ENCODE measurements at regions not wholly inside any gene's neighbourhood (a gene's known extent, or its start where the extent isn't known, plus 50 kb on each side); places are given as distances from the start of the nearest gene placed in this dataset.

DNA sequence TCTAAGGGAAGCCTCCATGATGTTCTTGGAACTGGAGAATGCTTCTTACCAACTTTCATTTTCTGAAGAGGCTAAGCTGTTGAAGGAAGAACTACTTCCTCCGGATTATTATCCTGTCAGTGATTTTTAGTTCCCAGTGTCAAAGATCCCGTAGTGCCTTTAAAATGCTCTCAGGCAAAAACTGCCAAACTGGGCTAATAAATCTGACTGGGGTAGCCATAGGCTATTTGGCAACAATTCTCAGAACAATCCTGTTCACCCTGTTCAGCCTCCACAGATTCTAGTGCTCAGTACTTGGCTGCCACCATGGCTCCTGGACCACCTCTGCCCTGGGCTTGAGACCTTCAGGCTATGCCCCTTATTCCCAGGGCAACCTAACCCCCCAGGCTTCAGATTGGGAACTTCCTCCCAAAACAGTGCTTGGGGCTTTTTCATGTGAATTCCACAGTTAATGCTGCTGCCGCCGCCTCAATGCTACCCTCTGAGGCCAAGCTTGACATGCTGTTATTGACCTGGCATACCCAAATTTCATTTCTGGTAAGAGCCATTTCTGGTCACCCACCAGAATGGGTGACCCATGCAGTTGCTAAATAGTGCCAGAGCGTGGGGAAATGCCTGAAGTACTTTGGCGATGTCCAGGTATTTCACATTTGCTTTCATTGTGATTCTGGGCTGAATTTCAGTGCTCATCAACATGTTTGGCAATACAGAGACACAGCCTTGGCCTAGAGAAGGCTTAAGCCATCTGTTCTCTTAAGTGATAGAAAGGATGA lies 110.0 kb upstream of the ARHGAP5 start:
- DNase-seq = no peak

DNA sequence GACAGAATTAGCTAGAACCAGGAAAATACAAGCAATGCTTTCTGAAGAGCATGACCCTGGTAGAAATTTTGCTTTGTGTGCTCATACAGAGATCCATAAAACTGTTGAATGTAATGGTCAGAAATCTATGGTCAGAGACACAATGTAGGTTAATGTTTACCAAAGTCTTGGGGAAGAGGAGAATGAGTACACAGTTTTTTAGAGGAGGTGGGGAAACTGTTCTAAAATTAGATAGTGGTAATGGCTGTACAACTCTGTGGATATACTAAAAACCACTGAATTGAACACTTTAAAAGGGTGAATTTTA lies 109.5 kb upstream of the ARHGAP5 start:
- no peak for DNase-seq

DNA sequence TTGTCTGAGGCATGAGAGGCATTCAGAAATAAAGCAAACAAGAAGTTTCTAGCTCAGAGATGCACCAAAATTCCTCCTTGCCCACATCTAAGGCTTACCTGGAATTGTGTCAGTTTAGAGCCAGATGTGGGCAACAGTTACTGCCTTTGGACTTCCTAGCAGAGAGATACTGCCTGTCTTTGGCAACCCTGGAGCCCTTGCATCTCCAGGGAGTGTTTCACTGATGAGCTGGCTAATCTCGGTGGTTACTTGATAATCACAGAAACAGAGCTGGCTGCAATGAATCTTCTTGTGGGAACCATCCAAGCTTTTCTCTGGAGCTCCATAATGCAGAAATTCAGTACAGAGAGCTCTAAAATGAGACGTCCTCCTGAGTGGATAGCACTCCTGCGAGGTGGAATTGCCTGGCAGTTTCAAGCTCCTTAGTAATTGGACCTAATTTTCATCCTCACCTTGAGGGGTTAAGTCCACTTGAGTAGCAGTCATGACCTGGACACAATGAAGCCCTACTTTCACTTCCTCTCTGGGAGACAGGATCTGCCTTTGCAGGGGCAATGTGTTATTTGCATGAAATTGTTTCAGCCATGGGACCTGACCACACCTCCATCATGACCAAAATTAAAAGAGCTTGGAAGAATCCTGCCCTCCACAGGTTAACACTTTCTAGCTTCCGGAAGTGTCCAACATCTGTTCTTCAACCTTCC lies 108.8 kb upstream of the ARHGAP5 start:
- no peak for DNase-seq

DNA sequence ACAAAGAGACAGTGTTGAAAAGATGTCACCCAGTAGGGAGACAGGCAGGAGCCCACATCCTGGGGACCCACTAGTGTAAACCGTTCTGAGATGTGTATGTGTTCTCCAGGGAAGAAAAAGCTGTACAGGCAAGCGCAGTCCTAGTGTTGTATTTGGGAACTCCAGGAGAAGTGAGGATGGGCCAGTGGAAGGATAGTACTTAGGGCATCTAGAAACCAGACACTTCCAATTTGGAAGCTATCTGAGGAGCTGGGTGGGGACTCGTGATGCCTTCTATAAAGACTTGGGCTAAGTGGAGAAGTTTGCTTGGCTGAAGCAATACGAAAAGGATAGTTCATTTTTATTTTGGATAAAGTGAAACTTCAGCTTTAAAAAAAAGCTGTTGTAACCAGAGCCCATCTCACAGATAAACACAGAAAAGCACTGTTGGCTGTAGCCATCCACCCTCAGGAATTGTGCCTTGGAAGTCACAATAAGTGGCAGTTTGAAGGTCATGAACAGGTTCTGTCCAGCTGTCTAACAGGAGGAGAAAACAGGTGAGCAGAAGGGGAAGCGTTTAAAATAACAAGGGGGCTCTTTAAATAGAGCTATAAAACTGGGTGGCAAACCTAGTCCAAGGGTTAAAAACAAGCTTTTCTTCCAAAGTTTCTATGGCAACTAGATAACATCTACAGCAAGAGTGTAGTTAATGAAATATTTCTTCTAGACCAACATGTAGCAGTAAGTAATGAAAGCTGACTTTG lies 108.0 kb upstream of the ARHGAP5 start:
- no peak for DNase-seq

DNA sequence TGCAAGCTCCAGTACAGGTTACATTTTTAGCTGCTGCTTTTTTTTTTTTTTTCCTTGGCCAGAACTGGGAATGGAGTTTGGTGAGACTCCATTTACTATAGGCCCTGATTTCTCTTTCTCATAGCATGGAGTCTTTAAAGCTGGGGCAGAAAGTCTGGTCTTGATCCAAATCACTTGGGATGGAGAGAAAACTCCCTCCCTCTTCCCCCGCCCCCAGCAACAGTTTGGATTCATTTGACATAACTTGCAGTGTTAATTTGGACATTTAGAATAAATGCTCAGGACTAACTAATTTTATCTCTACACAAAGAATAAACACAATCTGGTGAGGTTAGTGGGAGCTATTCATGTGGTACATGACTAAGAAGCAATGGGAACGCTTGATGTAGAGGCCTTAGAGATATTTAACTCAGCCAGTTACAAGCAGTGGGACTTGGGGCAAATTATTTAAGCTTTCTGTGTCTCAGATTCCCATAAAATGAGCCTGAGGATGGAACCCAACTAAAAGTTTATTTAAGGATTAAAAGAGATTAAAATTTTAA lies 107.3 kb upstream of the ARHGAP5 start:
- no peak for DNase-seq

DNA sequence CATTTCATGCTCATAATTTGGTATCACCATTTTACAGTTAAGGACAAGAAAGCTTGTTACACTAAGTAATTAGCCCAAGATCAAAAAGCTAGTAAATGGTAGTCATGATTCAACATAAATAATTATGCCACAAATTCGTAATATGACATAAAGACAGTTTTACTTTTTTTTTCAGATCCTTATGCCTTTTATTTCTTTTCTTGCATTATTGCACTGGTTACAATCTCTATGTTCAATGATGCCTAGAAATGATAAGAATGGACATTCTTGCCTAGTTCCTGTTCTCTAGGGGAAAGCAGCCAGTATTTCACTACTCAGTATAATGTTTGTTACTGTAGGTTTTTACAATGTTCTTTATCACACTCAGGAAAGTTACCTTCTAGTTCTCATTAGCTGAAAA lies 106.4 kb upstream of the ARHGAP5 start:
- DNase-seq = no peak

DNA sequence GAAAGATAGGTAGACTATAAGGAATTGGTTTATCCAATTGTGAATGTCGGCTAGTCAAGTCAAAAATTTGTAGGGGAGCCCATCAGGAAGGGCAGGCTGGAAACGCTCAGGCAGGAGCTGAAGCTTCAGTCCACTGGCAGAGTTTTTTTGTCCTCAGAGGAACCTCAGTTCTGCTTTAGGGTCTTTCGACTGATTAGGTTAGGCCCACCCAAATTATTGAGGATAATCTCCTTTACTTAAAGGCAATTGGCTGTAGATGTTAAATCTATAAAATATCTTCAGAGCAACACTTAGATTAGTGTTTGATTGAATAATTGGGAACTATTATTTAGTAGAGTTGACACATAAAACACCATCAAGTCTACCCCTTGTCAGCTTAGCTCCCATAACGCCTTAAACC lies 105.5 kb upstream of the ARHGAP5 start:
- DNase-seq = no peak

DNA sequence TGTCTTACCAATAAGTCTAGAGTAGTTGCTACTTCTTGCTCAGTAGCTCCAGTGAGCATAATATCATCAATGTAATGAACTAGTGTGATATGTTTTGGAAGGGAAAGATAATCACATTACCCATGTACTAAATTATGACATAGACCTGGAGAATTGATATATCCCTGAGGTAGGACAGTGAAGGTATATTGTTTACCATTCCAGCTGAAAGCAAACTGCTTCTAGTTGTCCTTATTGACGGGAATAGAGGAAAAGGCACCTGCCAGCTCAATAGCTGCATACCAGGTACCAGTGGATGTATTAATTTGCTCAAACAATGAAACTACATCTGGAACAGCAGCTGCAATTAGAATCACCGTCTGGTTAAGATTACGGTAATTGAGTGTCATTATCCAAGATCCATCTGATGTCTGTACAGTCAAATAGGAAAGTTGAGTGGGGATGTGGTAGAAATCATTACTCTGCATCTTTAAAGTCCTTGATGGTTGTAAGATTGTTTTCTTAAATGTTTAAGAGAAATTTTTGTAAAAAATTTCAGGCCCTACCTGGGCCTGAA lies 100.0 kb upstream of the ARHGAP5 start:
- no peak for DNase-seq

DNA sequence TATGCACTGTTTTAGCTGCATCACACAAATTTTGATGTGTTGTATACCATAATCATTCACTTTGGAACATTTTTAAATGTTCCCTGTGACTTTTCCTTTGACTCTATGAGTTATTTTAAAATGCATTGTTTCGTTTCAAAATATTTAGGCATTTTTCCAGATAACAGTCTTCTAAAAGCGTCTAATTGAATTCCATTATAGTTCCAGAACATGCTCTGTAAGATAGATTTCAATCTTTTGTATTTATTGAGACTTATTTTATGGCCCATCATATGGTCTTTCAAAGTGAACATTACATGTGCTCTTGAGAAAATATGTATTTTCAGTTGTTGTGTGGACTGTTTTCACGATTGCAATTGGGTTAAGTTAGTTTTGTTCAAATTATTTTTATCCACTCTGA lies 98.7 kb upstream of the ARHGAP5 start:
- no peak for DNase-seq

DNA sequence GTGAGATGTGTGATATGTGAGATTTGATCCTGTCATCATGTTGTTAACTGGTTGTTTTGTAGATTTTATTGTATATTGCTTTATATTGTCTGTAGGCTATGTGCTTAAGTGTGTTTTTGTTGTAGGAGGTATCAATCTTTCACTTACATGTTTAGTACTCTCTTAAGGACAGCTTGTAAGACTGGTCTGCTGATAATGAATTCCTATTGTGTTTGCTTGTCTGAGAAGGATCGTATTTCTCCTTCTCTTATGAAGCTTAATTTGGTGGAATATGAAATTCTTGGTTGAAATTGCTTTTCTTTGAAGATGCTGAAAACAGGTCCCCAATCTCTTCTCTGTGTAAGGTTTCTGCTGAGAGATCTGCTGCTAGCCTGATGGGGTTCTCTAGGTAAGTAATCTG lies 94.5 kb upstream of the ARHGAP5 start:
- no peak for DNase-seq

DNA sequence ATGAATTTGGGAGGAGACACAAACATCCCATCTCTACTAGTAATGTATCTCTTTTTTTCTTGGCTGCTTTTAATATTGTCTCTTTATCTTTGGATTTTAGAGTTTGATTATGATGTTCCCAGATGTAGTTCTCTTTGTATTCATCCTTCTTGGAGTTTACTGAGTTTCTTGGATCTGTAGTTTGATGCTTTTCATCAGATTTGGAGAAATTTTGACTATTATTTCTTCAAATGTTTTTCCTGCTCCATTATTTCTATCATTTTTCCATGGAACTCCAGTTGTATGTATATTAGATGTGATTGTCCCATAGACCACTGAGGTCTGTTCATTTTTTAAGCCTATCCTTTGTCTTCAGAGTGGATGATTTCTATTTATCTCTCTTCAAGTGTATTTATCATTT lies 90.7 kb upstream of the ARHGAP5 start:
- DNase-seq = no peak

DNA sequence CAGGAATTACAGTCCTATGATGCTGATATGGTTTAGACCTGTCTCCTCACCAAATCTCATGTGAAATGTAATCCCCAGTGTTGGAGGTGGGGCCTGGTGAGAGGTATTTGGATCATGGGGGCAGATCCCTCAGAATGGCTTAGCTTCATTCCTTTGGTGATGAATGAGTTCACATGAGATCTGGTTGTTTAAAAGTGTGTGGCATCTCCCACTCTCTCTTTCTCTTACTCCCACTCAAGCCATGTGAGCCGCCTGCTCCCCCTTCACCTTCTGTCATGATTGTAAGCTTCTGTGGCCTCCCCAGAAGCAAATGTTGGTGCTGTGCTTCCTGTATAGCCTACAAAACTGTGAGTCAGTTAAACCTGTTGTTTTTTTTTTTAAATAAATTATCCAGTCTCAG lies 89.4 kb upstream of the ARHGAP5 start:
- DNase-seq = no peak

DNA sequence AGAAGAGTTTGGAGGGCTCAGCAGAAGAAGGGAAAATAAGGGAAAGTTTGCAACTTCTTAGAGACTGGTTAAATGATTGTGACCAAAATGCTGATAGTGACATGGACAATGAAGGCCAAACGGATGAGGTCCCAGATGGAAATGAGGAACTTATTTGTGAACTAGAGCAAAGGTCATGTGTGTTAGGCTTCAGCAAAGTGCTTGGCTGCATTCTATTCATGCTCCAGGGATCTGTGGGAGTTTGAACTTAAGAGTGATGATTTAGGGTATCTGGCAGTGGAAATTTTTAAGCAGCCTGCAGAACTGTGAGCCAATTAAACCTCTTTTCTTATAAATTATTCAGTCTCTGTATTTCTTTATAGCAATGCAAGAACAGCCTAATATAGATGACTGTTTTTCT lies 88.9 kb upstream of the ARHGAP5 start:
- no peak for DNase-seq

DNA sequence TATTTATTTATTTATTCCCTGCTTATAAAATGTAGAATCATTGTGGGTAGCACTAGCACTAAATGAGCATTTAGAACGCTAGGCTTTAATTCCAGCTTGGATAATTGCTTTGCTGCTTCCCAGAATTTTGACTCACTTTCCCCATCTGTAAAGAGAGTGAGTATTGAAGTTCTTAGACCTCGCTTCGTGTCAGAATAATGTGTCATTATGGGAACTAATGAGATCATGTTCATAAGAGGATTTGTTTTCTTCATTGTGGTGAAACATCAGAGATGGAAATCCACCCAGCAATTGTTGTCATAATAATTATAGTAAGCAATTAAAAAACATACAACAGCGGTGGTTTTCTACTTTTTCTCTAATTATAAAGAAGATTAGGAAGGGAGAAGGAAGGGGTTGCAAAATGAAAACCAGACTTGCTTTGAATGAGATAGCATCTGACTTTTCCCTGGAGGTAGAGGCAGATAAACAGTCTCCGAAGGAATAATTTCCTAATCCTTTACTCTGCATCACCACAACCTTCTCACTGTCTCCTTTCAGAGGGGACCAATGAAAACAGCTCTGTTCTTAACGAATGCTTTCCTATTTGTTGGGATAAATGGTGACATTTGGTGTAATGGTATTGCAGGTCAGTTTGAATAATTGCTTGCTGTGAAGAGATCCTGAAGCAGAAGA lies 86.8 kb upstream of the ARHGAP5 start:
- DNase-seq = no peak

DNA sequence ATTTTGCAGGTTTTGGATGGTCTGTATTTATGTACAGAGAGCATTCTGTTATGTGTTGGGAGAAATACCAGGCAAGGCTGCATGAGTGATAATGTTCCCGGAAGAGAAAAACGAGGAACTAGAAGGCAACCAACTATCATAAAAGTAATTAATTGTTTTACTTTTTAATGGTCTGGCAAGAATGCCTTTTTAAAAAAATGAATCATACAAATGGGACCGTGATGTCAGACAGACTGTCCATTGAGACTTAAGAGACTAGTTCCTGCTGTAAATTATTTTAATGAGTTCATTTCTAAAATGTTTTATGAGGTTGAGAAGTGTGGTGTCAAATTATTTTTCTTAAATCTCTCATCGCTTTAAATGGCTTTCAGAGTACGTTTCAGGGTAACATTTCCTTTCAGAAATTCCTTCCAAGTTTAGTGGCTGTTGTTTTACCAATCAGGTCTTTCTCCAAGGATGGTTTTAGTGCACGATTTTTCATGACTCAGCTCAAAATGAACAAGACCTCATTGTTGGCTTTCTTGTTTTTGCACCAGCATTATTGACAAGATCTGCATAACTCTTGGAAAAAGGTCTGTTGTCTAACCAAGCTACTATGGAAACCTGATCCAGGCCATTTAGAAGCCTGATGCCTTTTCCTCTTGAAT lies 86.1 kb upstream of the ARHGAP5 start:
- DNase-seq = no peak

DNA sequence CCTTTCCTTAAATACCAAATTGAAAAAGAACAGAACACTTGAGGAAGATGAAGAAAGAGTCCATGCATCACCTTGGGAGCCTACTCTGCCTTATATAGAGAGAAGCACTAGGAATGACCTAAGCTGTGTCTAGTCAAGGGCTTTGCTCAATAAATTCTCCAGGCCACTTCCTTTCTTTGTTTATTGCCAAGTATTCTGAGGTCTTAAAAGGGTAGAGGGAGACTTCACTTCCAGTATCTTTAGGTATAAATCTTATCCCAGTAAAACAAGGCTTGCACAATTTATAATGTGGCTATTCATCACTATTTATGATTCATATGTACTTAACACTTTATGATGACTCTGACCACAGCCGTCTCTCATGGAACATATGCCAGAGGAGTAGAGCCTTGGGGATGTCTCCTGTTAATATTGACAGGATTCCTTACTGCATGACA lies 85.1 kb upstream of the ARHGAP5 start:
- no peak for DNase-seq

DNA sequence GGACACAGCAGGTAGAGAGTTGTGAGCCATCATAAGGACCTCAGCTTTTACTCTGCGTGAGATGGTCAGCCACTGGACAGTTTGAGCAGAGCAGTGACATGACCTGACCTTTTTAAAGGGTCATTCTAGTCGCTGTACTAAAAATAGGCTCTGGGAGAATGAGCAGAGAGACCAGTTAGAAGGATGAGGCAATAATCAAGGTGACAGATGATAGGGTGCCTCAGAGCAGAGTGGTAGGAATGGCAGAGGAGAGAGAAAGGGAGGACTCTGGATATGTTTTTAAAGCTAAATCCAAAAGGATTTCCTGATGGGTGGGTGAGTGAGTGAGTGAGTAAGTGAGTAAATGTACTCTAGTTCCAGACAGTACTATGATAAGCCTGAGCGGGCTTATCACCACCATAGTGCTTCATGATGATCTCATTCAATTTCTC lies 83.6 kb upstream of the ARHGAP5 start:
- no peak for DNase-seq

DNA sequence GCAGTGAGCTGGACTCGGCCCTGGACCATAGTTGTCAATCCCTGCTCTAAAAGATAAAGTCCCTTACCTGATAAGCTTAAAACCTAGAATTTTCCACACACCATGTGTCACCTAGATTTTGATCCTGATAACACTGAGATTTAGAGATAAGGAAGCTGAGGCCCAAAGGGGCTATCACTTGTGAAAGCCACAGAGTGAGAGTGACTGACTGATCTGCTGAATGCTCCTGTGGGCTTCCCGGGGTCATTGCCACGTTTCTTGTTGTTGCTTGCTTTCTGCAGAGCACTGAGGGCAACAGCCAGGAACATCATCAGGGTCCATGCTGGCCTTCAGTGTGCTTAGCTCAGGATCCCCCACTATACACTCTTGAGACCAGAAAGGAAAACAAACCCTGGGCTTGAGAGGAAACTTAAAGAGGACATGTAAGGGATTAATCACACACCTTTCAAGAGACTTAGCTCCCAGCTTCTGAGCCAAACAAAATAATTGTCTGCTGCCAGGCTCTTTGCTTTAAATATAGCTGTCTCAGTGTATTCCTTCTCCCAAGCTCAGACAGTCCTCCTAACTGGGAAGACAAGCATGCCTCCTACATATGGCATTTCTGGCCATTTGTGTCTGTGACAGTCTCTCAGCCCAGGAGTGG lies 82.6 kb upstream of the ARHGAP5 start:
- DNase-seq = no peak

DNA sequence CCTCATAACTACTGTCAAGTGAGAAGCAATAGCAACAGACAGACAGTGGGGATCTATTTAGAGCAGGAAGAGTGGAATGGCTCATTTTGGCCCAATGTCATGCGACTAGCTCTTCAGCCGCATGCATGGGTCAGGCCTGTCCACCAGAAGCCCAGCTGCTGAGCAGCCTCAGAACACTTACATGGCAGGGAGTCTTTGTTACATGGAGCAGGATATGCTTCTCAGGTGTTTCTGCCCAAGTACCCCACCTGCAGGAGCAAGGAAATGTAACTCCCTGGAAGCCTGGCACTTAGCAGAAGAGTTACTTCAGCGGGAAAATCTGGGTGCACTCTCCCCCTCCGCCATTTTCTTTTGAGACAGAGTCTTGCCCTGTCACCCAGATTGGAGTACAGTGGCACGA lies 73.5 kb upstream of the ARHGAP5 start:
- no peak for DNase-seq

DNA sequence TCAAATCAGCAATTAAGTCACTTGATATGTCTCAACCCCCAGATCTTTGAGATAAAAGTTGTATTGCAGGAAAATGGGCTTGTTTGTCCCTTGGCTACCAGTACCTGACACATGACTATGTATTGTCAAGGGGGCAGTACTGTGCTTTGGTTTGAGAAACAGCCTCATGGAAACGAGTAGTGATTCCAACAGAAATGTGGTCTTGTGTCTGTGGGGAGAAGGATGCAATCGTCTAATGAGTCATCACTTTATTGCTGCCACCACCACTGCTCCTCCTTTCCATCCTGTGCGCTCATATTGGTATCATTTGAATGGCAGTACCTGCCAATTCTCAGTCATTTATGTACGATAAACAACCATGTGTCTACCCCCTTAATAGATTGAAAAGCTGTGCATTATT lies 72.8 kb upstream of the ARHGAP5 start:
- no peak for DNase-seq

DNA sequence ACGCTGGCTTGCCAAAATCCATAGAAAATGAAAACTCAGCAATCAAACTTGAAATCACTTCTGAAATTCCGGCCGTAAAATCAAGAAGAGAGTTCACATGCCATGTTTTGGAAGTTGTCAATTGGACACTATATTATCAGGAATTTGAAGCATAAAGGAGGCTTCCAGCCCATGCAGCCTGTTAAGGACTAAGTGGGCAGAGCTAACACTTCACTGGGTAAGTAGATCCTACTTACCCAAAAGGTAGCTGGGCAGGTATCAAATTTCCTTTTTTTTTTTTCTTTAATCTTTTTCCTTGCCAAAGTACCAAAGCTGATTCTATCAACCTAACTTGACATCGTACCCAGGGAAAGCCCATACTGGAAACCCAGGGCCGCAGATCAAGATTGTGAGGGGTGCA lies 71.5 kb upstream of the ARHGAP5 start:
- no peak for DNase-seq
